ENCODE measurements at regions not wholly inside any gene's neighbourhood (a gene's known extent, or its start where the extent isn't known, plus 50 kb on each side); places are given as distances from the start of the nearest gene placed in this dataset.

- in situ Hi-C loops (cut with MboI) = no loop called here
- no peak for DNase-seq
- H3F3A ChIP-seq (ENCODE audit: insufficient read depth) = no peaks in the 10 kb centered on the region
- no peaks in the 10 kb centered on the region for H3K4me1 ChIP-seq (ENCODE audit: insufficient read depth)
- TF ChIP-seq EZH2phosphoT487 (IDR thresholded peaks at IDR 0.05; ENCODE audit: insufficient read depth, low read depth) (no peak), EZH2 (IDR thresholded peaks at IDR 0.05; ENCODE audit: insufficient read depth, poor library complexity, severe bottlenecking) (no peak)
- H3K27ac ChIP-seq = no peak overlapping the region
- no peaks in the 10 kb centered on the region for H4K20me1 ChIP-seq (ENCODE audit: insufficient read depth)
- no peaks in the 10 kb centered on the region for H3K9me3 ChIP-seq (ENCODE audit: low read depth)
- no peaks in the 10 kb centered on the region for H3K9me2 ChIP-seq (ENCODE audit: insufficient read depth)
- no peak overlapping the region for H3K9ac ChIP-seq
- no peaks in the 10 kb centered on the region for H3K79me2 ChIP-seq (ENCODE audit: insufficient read depth)
- no peak overlapping the region for H3K4me3 ChIP-seq
- WGBS, 2 experiments (ENCODE audit: low coverage in 1 of 2, low lambda C conversion rate in 2 of 2, missing lambda C conversion rate in 2 of 2) = 17 to 23% methylated on average over 1 of the region's 1 CpG
- H3K4me2 ChIP-seq (ENCODE audit: unreplicated experiment) = no peak overlapping the region
- H3K27me3 ChIP-seq (replicated peaks; ENCODE audit: insufficient read depth) = no peaks in the 10 kb centered on the region
- no peak overlapping the region for H2AFZ ChIP-seq
- H3K36me3 ChIP-seq (ENCODE audit: low read depth) = no peaks in the 10 kb centered on the region
Measured at GRCh38 chr16:60346256-60346655, 1612.1 kb upstream of the GOT2 start.

GRCh38 chr16:60337671-60338070, 1603.6 kb upstream of the GOT2 start:
- H3K27me3 ChIP-seq (replicated peaks; ENCODE audit: insufficient read depth) = no peaks in the 10 kb centered on the region
- H3K9me2 ChIP-seq (ENCODE audit: insufficient read depth) = no peaks in the 10 kb centered on the region
- TF ChIP-seq EZH2 (IDR thresholded peaks at IDR 0.05; ENCODE audit: insufficient read depth, poor library complexity, severe bottlenecking) = no peak
- no peak for TF ChIP-seq EZH2phosphoT487 (IDR thresholded peaks at IDR 0.05; ENCODE audit: insufficient read depth, low read depth)
- no peaks in the 10 kb centered on the region for H3F3A ChIP-seq (ENCODE audit: insufficient read depth)
- H3K79me2 ChIP-seq (ENCODE audit: insufficient read depth) = no peaks in the 10 kb centered on the region
- H3K36me3 ChIP-seq (ENCODE audit: low read depth) = no peaks in the 10 kb centered on the region
- H3K4me3 ChIP-seq = no peak overlapping the region
- WGBS, 2 experiments (ENCODE audit: low coverage in 1 of 2, low lambda C conversion rate in 2 of 2, missing lambda C conversion rate in 2 of 2) = 17 to 21% methylated on average over 4 of the region's 4 CpGs
- peaks cover 3% of the 10 kb centered on the region for H3K9me3 ChIP-seq (ENCODE audit: low read depth)
- H2AFZ ChIP-seq = no peak overlapping the region
- H3K4me1 ChIP-seq (ENCODE audit: insufficient read depth) = no peaks in the 10 kb centered on the region
- H3K9ac ChIP-seq = no peak overlapping the region
- H3K4me2 ChIP-seq (ENCODE audit: unreplicated experiment) = no peak overlapping the region
- H3K27ac ChIP-seq = no peak overlapping the region
- in situ Hi-C loops (cut with MboI) = no loop called here
- H4K20me1 ChIP-seq (ENCODE audit: insufficient read depth) = no peaks in the 10 kb centered on the region
- no peak for DNase-seq

GRCh38 chr16:60331168-60331567, 1597.1 kb upstream of the GOT2 start:
- DNase-seq = no peak
- H3K27me3 ChIP-seq (replicated peaks; ENCODE audit: insufficient read depth) = no peaks in the 10 kb centered on the region
- H3K4me1 ChIP-seq (ENCODE audit: insufficient read depth) = no peaks in the 10 kb centered on the region
- no peak overlapping the region for H3K9ac ChIP-seq
- no peaks in the 10 kb centered on the region for H3K9me3 ChIP-seq (ENCODE audit: low read depth)
- WGBS, 2 experiments (ENCODE audit: low coverage in 1 of 2, low lambda C conversion rate in 2 of 2, missing lambda C conversion rate in 2 of 2) = 21 to 23% methylated on average over 2 of the region's 2 CpGs
- H3K4me3 ChIP-seq = no peak overlapping the region
- no peak for TF ChIP-seq EZH2phosphoT487 (IDR thresholded peaks at IDR 0.05; ENCODE audit: insufficient read depth, low read depth)
- TF ChIP-seq EZH2 (IDR thresholded peaks at IDR 0.05; ENCODE audit: insufficient read depth, poor library complexity, severe bottlenecking) = no peak
- H3K36me3 ChIP-seq (ENCODE audit: low read depth) = no peaks in the 10 kb centered on the region
- no peak overlapping the region for H3K27ac ChIP-seq
- no peaks in the 10 kb centered on the region for H3K9me2 ChIP-seq (ENCODE audit: insufficient read depth)
- no peaks in the 10 kb centered on the region for H3F3A ChIP-seq (ENCODE audit: insufficient read depth)
- H4K20me1 ChIP-seq (ENCODE audit: insufficient read depth) = no peaks in the 10 kb centered on the region
- in situ Hi-C loops (cut with MboI) = no loop called here
- H3K4me2 ChIP-seq (ENCODE audit: unreplicated experiment) = no peak overlapping the region
- no peaks in the 10 kb centered on the region for H3K79me2 ChIP-seq (ENCODE audit: insufficient read depth)
- H2AFZ ChIP-seq = no peak overlapping the region

GRCh38 chr16:60329108-60329507, 1595.0 kb upstream of the GOT2 start:
- no peaks in the 10 kb centered on the region for H3K36me3 ChIP-seq (ENCODE audit: low read depth)
- H3K4me3 ChIP-seq = no peak overlapping the region
- in situ Hi-C loops (cut with MboI) = no loop called here
- TF ChIP-seq EZH2 (IDR thresholded peaks at IDR 0.05; ENCODE audit: insufficient read depth, poor library complexity, severe bottlenecking) (no peak), EZH2phosphoT487 (IDR thresholded peaks at IDR 0.05; ENCODE audit: insufficient read depth, low read depth) (no peak)
- no peaks in the 10 kb centered on the region for H3K9me2 ChIP-seq (ENCODE audit: insufficient read depth)
- H3K9ac ChIP-seq = no peak overlapping the region
- DNase-seq = no peak
- no peak overlapping the region for H3K4me2 ChIP-seq (ENCODE audit: unreplicated experiment)
- no peak overlapping the region for H2AFZ ChIP-seq
- no peaks in the 10 kb centered on the region for H3F3A ChIP-seq (ENCODE audit: insufficient read depth)
- 21 to 28% methylated on average over 2 of the region's 2 CpGs for WGBS, 2 experiments (ENCODE audit: low coverage in 1 of 2, low lambda C conversion rate in 2 of 2, missing lambda C conversion rate in 2 of 2)
- no peaks in the 10 kb centered on the region for H3K27me3 ChIP-seq (replicated peaks; ENCODE audit: insufficient read depth)
- H3K79me2 ChIP-seq (ENCODE audit: insufficient read depth) = no peaks in the 10 kb centered on the region
- no peaks in the 10 kb centered on the region for H4K20me1 ChIP-seq (ENCODE audit: insufficient read depth)
- H3K27ac ChIP-seq = no peak overlapping the region
- H3K4me1 ChIP-seq (ENCODE audit: insufficient read depth) = no peaks in the 10 kb centered on the region
- H3K9me3 ChIP-seq (ENCODE audit: low read depth) = peaks cover 3% of the 10 kb centered on the region

- 21 to 24% methylated on average over 1 of the region's 1 CpG for WGBS, 2 experiments (ENCODE audit: low coverage in 1 of 2, low lambda C conversion rate in 2 of 2, missing lambda C conversion rate in 2 of 2)
- Histone ChIP-seq H4K20me1 (ENCODE audit: insufficient read depth) (no peaks in the 10 kb centered on the region), H3K9ac (no peak overlapping the region), H3K27me3 (replicated peaks; ENCODE audit: insufficient read depth) (no peaks in the 10 kb centered on the region), H3K79me2 (ENCODE audit: insufficient read depth) (no peaks in the 10 kb centered on the region), H2AFZ (no peak overlapping the region), H3K4me2 (ENCODE audit: unreplicated experiment) (no peak overlapping the region), H3K9me3 (ENCODE audit: low read depth) (peaks cover 3% of the 10 kb centered on the region), H3F3A (ENCODE audit: insufficient read depth) (no peaks in the 10 kb centered on the region), H3K4me3 (no peak overlapping the region), H3K9me2 (ENCODE audit: insufficient read depth) (no peaks in the 10 kb centered on the region), H3K36me3 (ENCODE audit: low read depth) (no peaks in the 10 kb centered on the region), H3K27ac (no peak overlapping the region), H3K4me1 (ENCODE audit: insufficient read depth) (no peaks in the 10 kb centered on the region)
- TF ChIP-seq EZH2phosphoT487 (IDR thresholded peaks at IDR 0.05; ENCODE audit: insufficient read depth, low read depth) (no peak), EZH2 (IDR thresholded peaks at IDR 0.05; ENCODE audit: insufficient read depth, poor library complexity, severe bottlenecking) (no peak)
- DNase-seq = no peak
- in situ Hi-C loops (cut with MboI) = no loop called here
Measured at GRCh38 chr16:60328152-60328551, 1594.0 kb upstream of the GOT2 start.
